ENCODE measurements at regions not wholly inside any gene's neighbourhood (a gene's known extent, or its start where the extent isn't known, plus 50 kb on each side); places are given as distances from the start of the nearest gene placed in this dataset.

GRCh38 chr2:111235192-111236015 is 114.7 kb downstream of the BCL2L11 start:
- H3K9ac ChIP-seq (ENCODE audit: low read length): no peak overlapping the region
- no peak for TF ChIP-seq EZH2 (IDR thresholded peaks at IDR 0.05; ENCODE audit: borderline replicate concordance, insufficient read depth, low read depth, low read length, poor library complexity, severe bottlenecking)
- no peak for TF ChIP-seq CTCF (IDR thresholded peaks at IDR 0.05)
- no peak for ATAC-seq (ENCODE audit: low read depth)
- no peak overlapping the region for H3K4me3 ChIP-seq (ENCODE audit: control extremely low read depth in 1 of 5, extremely low read depth in 1 of 5, insufficient read depth in 1 of 5, low read depth in 2 of 5, low read length in 4 of 5)
- H3K4me2 ChIP-seq (replicated peaks; ENCODE audit: low read depth, low read length, poor library complexity, severe bottlenecking): no peak overlapping the region
- Mint-ChIP-seq H3K27ac (no peak overlapping the region), H3K4me1 (no peaks in the 10 kb centered on the region), H3K9me3 (ENCODE audit: insufficient read depth) (peaks cover 6% of the 10 kb centered on the region), H3K27me3 (no peaks in the 10 kb centered on the region), H3K4me3 (no peak overlapping the region)
- H3K27me3 ChIP-seq (replicated peaks in 1 of 4; ENCODE audit: control extremely low read depth in 1 of 4, control insufficient read depth in 3 of 4, insufficient read depth in 4 of 4, low read length in 3 of 4): no peaks in the 10 kb centered on the region
- no peaks in the 10 kb centered on the region for H3K36me3 ChIP-seq (replicated peaks in 1 of 2; ENCODE audit: control extremely low read depth in 1 of 2, control insufficient read depth in 1 of 2, extremely low read depth in 1 of 2, insufficient read depth in 2 of 2, low read length in 1 of 2)
- no peaks in the 10 kb centered on the region for H4K20me1 ChIP-seq (ENCODE audit: control insufficient read depth, insufficient read depth, low read length, poor library complexity, severe bottlenecking)
- CTCF ChIA-PET: no interaction called here
- POLR2A ChIA-PET: no interaction called here
- H3K79me2 ChIP-seq (ENCODE audit: control insufficient read depth, insufficient read depth, low read length): no peaks in the 10 kb centered on the region
- H3K4me1 ChIP-seq (ENCODE audit: control insufficient read depth in 2 of 2, insufficient read depth in 2 of 2, low read length in 2 of 2): peaks cover 0 to 3% of the 10 kb centered on the region in 2 donors
- WGBS (ENCODE audit: insufficient coverage): 96% methylated on average over 10 of the region's 13 CpGs
- peaks cover 0 to 4% (median 1%) of the 10 kb centered on the region in 3 donors for H3K9me3 ChIP-seq (ENCODE audit: control extremely low read depth in 1 of 3, control insufficient read depth in 2 of 3, insufficient read depth in 1 of 3, low read length in 2 of 3)
- H3K27ac ChIP-seq (ENCODE audit: low read length in 2 of 2): no peak overlapping the region
- no peak overlapping the region for H2AFZ ChIP-seq (ENCODE audit: insufficient read depth, low read depth, low read length, poor library complexity, severe bottlenecking)
- DNase-seq: no peak
- intact Hi-C loops (cut with micrococcal nuclease): no loop called here

DNA sequence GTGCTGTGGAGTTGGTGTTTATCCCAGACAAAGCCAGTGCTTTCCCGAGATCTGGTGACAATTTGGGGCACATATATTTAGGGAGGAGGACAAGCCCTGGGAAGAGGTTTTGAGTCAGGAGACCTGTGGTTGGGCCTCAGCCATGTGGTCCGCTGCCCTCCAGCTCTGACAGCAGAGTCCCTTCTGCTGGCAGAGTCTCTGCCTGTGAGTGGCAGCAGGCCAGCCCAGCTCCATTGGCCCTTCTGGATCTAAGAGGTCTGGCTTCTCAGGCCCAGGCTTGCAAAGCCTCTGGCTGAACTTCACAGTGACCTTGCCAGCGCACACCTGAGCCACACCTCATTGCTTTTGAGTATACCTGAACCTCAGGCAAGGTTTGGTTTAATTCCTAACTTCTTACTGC is 115.3 kb downstream of the BCL2L11 start:
- H3K9me3 ChIP-seq (ENCODE audit: control extremely low read depth in 1 of 3, control insufficient read depth in 2 of 3, insufficient read depth in 1 of 3, low read length in 2 of 3): peaks cover 0 to 4% (median 1%) of the 10 kb centered on the region in 3 donors
- H3K36me3 ChIP-seq (replicated peaks in 1 of 2; ENCODE audit: control extremely low read depth in 1 of 2, control insufficient read depth in 1 of 2, extremely low read depth in 1 of 2, insufficient read depth in 2 of 2, low read length in 1 of 2): no peaks in the 10 kb centered on the region
- DNase-seq (no peak), ATAC-seq (ENCODE audit: low read depth) (no peak)
- no peaks in the 10 kb centered on the region for H3K79me2 ChIP-seq (ENCODE audit: control insufficient read depth, insufficient read depth, low read length)
- H4K20me1 ChIP-seq (ENCODE audit: control insufficient read depth, insufficient read depth, low read length, poor library complexity, severe bottlenecking): no peaks in the 10 kb centered on the region
- H3K4me3 ChIP-seq (ENCODE audit: control extremely low read depth in 1 of 5, extremely low read depth in 1 of 5, insufficient read depth in 1 of 5, low read depth in 2 of 5, low read length in 4 of 5): no peak overlapping the region
- H3K9ac ChIP-seq (ENCODE audit: low read length): no peak overlapping the region
- no peak for TF ChIP-seq EZH2 (IDR thresholded peaks at IDR 0.05; ENCODE audit: borderline replicate concordance, insufficient read depth, low read depth, low read length, poor library complexity, severe bottlenecking)
- no peak for TF ChIP-seq CTCF (IDR thresholded peaks at IDR 0.05)
- no peaks in the 10 kb centered on the region for H3K27me3 ChIP-seq (replicated peaks in 1 of 4; ENCODE audit: control extremely low read depth in 1 of 4, control insufficient read depth in 3 of 4, insufficient read depth in 4 of 4, low read length in 3 of 4)
- no peak overlapping the region for H3K27ac Mint-ChIP-seq
- no peak overlapping the region for H3K4me3 Mint-ChIP-seq
- peaks cover 6% of the 10 kb centered on the region for H3K9me3 Mint-ChIP-seq (ENCODE audit: insufficient read depth)
- peaks cover 0 to 3% of the 10 kb centered on the region in 2 donors for H3K4me1 ChIP-seq (ENCODE audit: control insufficient read depth in 2 of 2, insufficient read depth in 2 of 2, low read length in 2 of 2)
- no peak overlapping the region for H3K4me2 ChIP-seq (replicated peaks; ENCODE audit: low read depth, low read length, poor library complexity, severe bottlenecking)
- no peaks in the 10 kb centered on the region for H3K27me3 Mint-ChIP-seq
- WGBS (ENCODE audit: insufficient coverage): 100% methylated on average over 3 of the region's 3 CpGs
- no peaks in the 10 kb centered on the region for H3K4me1 Mint-ChIP-seq
- ChIA-PET CTCF (no interaction called here), POLR2A (no interaction called here)
- H3K27ac ChIP-seq (ENCODE audit: low read length in 2 of 2): no peak overlapping the region
- intact Hi-C loops (cut with micrococcal nuclease): no loop called here
- H2AFZ ChIP-seq (ENCODE audit: insufficient read depth, low read depth, low read length, poor library complexity, severe bottlenecking): no peak overlapping the region
